HG02885 (cell line): ENCODE measurements at regions not wholly inside any gene's neighbourhood (a gene's known extent, or its start where the extent isn't known, plus 50 kb on each side); places are given as distances from the start of the nearest gene placed in this dataset.

Experiments
- ATAC-seq: cut with Tn5 transposase; IDR thresholded peaks from one replicate; pipeline ENCODE4 v1.9.1; 2021; ENCODE audit warnings: mild to moderate bottlenecking; ENCODE audit not compliant: unreplicated experiment, poor library complexity

- ATAC-seq: no peak
Measured at GRCh38 chr1:235925016-235925415, 58.3 kb upstream of the LYST start.

GRCh38 chr1:235923466-235924021 lies 56.8 kb upstream of the LYST start:
- ATAC-seq: peak; percentile 55

GRCh38 chr1:235920596-235921375 lies 54.1 kb upstream of the LYST start:
- ATAC-seq: no peak

- ATAC-seq: no peak
Measured at GRCh38 chr1:235919833-235920441, 53.2 kb upstream of the LYST start.

- ATAC-seq: no peak
Measured at GRCh38 chr1:235919127-235919832, 52.6 kb upstream of the LYST start.

- no peak for ATAC-seq
Measured at GRCh38 chr1:235918465-235918864, 51.8 kb upstream of the LYST start.

GRCh38 chr1:235918032-235918431 lies 51.3 kb upstream of the LYST start:
- ATAC-seq: no peak

GRCh38 chr1:235917267-235917811 lies 50.6 kb upstream of the LYST start:
- ATAC-seq: peak; percentile 88
